Occipital lobe (tissue), 1 donor: ENCODE measurements at regions not wholly inside any gene's neighbourhood (a gene's known extent, or its start where the extent isn't known, plus 50 kb on each side); places are given as distances from the start of the nearest gene placed in this dataset.
"Not testable (repeated sequence)": the region's sequence is repeated elsewhere in the genome, so short reads cannot be mapped to it uniquely, and the experiment has no call there.

ENCODE experiments used
- DNase-seq: peaks from one replicate; lab custom pipeline; 2025; lab: John Stamatoyannopoulos, UW

DNA sequence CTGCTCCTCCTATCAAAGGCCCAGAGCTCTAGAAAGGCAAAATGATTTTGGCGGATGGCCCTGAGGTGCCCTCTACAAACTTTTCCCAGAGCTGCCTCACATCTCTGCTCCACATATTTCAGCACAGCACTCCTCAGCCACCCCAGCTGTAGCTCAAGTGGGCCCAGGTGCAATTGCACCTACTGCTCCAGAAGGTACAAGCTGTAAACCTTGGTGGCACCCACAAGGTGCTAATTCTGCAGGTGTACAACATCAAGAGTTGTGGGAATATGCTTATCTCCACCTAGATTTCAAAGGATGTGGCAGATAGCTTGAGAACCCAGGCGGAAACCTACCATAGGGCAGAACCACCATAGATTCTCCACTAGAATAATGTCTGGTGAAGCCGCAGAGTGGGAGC is 432.2 kb downstream of the TMEM232 start:
- DNase-seq = no peak

- no peak for DNase-seq
Observed at GRCh38 chr5:110297152-110297670, 429.3 kb downstream of the TMEM232 start.

DNA sequence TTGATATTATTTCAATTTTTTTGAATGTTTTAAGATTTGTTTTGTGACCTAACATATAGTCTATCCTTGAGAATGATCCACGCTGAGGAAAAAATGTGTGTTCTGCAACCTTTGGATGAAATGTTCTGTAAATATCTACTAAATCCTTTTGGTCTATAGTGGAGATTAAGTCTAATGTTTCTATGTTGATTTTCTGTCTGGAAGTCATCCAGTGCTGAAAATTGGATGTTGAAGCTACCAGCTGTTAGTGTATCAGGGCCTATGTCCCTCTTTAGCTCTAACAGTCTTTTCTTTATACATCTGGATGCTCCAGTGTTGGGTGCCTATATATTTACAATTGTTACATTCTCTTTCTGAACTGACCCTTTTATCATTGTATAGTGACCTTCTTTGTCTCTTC is 422.3 kb downstream of the TMEM232 start:
- DNase-seq = no peak

DNA sequence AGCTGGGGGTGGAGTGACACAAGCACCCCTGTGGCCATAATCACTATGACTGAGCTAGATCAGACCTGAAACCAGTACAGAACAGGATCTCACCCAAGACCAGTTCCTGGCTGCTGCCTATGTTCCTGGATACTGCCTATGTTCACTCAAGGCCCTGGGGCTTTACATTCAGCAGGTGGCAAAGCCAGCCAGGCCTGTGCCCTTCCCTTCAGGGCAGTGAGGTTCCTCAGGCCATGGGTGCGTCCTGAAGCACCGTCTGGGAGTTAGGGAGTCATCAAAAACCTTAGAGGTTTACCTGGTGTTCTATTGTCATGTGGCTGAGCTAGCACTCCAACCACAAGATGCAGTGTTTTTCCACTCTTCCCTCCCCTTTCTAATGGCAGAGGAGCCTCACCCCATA is 419.8 kb downstream of the TMEM232 start:
- no peak for DNase-seq

GRCh38 chr5:110309222-110309621 is 417.2 kb downstream of the TMEM232 start:
- no peak for DNase-seq

GRCh38 chr5:110316566-110316965 is 409.9 kb downstream of the TMEM232 start:
- not testable (repeated sequence) for DNase-seq

- no peak for DNase-seq
Observed at GRCh38 chr5:110321117-110321516, 405.4 kb downstream of the TMEM232 start.

GRCh38 chr5:110323357-110323756 is 403.1 kb downstream of the TMEM232 start:
- DNase-seq = no peak

DNA sequence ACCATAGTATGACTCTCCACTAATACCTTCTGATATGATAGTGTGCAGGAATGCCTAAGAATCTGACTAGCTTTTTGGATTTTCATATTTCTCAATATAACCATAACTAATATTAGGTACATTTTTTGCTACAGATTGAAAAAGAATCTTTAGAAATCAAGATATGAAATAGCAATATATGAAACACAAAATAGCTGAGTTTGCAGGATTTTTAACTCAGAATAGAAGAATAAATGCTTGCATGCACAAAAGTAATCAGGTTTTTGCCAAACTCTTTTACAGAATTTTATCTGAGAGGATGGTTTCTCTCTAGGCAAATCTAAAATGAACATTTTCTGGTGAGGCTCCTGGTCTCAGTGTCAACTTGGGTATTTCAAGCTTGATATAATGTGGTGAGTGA is 402.6 kb downstream of the TMEM232 start:
- no peak for DNase-seq

GRCh38 chr5:110324876-110325275 is 401.6 kb downstream of the TMEM232 start:
- DNase-seq = no peak

DNA sequence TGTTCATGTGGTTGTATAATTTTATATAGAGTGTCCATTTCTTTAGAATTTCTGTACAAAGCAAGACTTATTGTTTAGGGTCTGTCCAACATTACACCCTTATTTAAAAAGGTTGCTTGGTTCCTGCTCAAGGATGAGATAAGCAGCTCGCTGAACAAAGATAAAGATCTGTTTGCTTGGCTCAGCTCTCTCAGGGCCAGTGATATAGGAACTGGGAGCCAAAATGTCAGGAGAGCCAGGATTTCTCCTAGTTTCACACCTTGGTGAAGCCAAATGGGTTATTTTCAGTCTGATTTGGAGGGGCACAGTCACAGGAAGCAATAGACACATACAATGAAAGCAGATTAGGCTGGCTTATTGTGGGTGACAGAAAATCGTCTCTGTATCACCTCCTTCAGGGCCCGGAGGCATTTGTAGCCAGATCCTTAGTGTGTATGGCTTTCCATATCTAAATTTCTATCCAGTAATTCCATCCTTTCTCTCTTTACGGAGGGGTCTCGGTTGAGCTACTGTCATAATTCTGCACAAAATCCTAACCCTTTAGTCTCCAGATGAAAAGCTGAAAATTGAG is 396.4 kb downstream of the TMEM232 start:
- no peak for DNase-seq

DNA sequence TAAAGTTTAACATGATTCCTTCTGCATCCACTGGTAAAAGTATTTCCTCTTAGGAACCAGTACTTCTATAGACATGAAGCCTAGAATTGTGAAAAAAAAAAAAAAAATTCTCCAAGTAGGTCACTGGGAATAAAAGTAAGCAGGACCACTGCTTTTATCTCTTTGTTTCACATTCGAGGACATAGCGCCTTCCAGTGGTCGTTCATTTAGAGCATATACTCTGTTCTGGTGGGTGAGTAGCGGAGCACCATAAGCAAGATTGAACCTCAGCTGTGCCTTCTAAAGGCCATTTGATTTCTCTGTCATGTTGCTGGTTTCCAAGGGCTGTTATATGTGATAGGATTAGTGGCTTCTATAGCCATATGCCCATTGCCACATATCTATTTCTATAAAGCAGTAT is 393.1 kb downstream of the TMEM232 start:
- no peak for DNase-seq

GRCh38 chr5:110335361-110336066 is 391.0 kb downstream of the TMEM232 start:
- no peak for DNase-seq

GRCh38 chr5:110338341-110339083 is 388.0 kb downstream of the TMEM232 start:
- DNase-seq = no peak

GRCh38 chr5:110339399-110339798 is 387.1 kb downstream of the TMEM232 start:
- DNase-seq = no peak

DNA sequence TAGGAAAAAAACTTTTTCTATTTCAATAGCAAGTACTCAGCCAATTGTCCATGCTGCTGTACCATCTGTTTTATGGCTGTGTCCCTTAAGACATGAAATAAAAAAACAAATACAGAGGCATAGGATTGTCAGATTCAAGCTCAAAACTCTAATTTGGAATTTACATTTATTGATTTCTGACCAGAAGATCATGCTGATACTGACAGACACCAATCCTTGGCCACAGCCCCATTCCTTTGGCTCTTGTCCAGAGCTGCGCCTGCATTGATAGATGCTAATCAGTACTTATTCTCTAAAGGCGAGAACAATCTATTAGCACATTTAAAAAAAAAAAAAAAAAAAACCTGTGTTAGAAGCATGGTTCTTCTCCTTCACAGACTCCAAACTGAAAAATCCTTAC is 384.6 kb downstream of the TMEM232 start:
- no peak for DNase-seq

DNA sequence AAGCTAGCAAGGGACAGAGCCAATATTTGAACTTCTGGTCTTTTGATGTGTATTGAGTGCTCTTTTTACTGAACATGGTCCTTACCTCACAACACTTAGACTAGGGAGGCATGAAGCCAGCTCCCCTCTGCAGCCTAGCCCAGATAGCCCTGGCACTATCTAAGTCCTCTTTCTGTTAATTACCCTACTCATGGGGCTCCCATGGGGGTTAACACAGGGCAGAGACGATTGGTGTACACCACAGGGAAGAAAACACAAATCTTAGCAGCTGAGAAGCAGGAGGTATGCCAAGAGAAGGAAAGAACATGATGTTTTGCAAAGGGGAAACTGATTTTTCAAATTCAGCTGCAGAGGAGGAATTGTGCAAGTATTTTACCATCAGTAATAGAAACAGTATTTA is 383.8 kb downstream of the TMEM232 start:
- DNase-seq = no peak

- no peak for DNase-seq
Observed at GRCh38 chr5:110343616-110344015, 382.9 kb downstream of the TMEM232 start.

DNA sequence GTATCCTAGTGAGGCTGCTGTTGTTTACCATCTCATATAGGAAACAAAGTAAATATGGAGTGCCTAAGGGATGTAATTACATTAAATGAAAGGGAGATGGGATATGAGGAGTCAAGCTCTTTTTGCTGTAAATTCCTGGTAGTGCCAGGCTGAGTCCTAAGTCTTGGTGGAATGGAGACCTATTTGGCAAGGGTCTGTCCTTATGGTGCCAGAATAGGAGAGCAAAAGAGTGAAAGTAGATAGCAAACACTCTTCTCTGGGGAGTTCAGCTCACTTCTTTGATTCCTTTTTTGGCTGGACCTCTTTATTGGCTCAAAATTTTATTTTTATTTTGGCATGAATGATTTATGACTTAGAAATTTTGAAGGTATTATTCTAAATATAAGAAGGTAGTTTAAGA is 380.8 kb downstream of the TMEM232 start:
- no peak for DNase-seq

DNA sequence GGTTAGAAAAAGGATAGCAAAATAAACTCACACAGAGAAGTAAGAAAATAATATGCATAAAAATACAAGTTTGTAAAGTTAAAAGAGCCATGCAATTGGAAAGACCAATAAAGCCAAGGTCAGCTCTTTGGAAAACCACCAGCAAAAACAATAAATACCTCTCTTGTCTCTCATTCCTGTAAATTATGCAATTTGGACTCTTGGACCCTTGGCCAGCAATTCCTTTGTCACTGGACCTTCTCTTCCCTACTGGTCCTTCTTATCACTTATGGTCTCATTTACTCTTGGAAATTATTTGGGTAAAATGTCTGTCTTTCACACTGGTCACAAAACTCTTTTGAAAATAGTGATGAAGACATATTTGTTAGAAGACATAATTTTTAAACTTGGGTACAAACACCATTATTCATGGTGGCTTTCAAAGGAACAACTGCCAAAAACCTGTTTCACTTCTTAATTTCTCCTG is 379.5 kb downstream of the TMEM232 start:
- DNase-seq = no peak

- DNase-seq = no peak
Observed at GRCh38 chr5:110347781-110348180, 378.7 kb downstream of the TMEM232 start.

DNA sequence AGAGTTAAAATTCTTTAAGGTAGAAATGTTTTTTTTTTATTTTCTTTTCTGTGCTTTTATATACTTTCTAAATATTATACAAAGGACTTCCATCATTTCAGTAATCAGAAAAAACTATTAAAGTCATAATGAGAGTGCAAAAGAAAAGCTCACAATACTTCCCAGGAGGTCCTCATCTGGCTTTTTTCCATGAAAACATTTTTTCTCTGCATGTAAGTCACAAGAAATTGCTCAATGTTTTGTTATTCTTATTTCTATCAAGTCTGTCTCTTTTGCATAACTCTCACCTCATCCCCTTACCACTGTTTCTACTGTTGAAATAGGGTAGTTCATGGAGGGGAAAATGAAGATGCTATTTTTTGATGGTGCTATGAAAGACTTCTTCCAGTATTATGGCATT is 375.0 kb downstream of the TMEM232 start:
- no peak for DNase-seq

DNA sequence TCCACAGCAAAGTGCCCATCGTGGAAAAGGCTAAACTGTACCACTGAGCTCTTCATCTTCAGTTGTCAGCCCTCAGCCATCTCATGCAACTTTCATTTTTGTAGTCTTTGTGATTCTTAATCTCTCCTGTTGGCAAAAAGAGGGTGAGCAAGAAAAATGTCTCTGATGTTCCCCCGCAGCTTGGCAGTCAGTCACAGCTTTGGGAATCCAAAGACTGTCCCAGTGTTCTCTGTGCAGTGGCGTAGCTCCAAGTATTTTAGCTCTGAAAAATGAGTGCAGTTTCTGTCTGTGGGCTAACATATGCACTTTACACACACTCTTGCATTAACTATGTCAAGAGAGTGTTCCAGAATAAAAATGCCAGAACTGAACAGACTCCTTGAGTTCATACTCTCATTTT is 372.2 kb downstream of the TMEM232 start:
- DNase-seq = peak; percentile 53
